IMR-90 (cell line): ENCODE measurements at regions not wholly inside any gene's neighbourhood (a gene's known extent, or its start where the extent isn't known, plus 50 kb on each side); places are given as distances from the start of the nearest gene placed in this dataset.

ENCODE experiments used
- ATAC-seq: fragments of 200-7000 bp; cut with Tn5 transposase; 2 replicates; pipeline ENCODE4 v1.9.1; 2020; ENCODE audit warnings: low read depth, mild to moderate bottlenecking, moderate library complexity
- BruUV-seq: library from RNA; stranded (reverse); fragments of 400-500 nt; replicated peaks from 2 replicates; lab custom pipeline; 2021; lab: Mats Ljungman, UMichigan
- CTCF ChIA-PET: fragments of 300-600 bp; formaldehyde crosslinking; extraction: SDS; loops from one replicate; lab custom pipeline; 2021; ENCODE audit warnings: antibody characterized with exemption; lab: Yijun Ruan, JAX
- POLR2A ChIA-PET: fragments of 300-600 bp; sonication (Branson Sonifier 250); formaldehyde crosslinking; loops from one replicate; lab custom pipeline; 2022; ENCODE audit warnings: antibody characterized with exemption; ENCODE audit not compliant: unreplicated experiment; lab: Charles Lee
- DNase-seq: peaks from one replicate; pipeline ENCODE4 v3.0.0; 2013
- H2AFZ ChIP-seq: replicated peaks from 2 replicates; pipeline ENCODE3; 2013; ENCODE audit warnings: low read length, mild to moderate bottlenecking; ENCODE audit not compliant: poor library complexity
- H2AK5ac ChIP-seq: 2 replicates; pipeline ENCODE4 v1.6.1; 2013; ENCODE audit warnings: low read depth, low read length, inconsistent platforms
- H2AK9ac ChIP-seq: replicated peaks from 2 replicates; pipeline ENCODE3; 2013; ENCODE audit warnings: mild to moderate bottlenecking, low read depth, low read length, moderate library complexity; ENCODE audit not compliant: poor library complexity
- H2BK120ac ChIP-seq: 2 replicates; pipeline ENCODE4 v1.6.1; 2013; ENCODE audit warnings: low read depth, low read length, inconsistent platforms
- H2BK15ac ChIP-seq: 3 replicates; pipeline ENCODE4 v1.6.1; 2013; ENCODE audit warnings: low read depth, low read length, inconsistent platforms
- H2BK20ac ChIP-seq: 2 replicates; pipeline ENCODE4 v1.6.1; 2013; ENCODE audit warnings: low read depth, mild to moderate bottlenecking, inconsistent platforms, low read length, moderate library complexity
- H2BK5ac ChIP-seq: 2 replicates; pipeline ENCODE4 v1.6.1; 2013; ENCODE audit warnings: mild to moderate bottlenecking, low read depth, low read length, inconsistent platforms; ENCODE audit not compliant: poor library complexity, severe bottlenecking
- H3K14ac ChIP-seq: replicated peaks from 2 replicates; pipeline ENCODE4 v1.6.1; 2013; ENCODE audit warnings: low read depth, low read length, inconsistent platforms
- H3K18ac ChIP-seq: 2 replicates; pipeline ENCODE4 v1.6.1; 2013; ENCODE audit warnings: low read depth, low read length, control low read depth
- H3K23ac ChIP-seq: 2 replicates; pipeline ENCODE4 v1.6.1; 2013; ENCODE audit warnings: low read depth, low read length, inconsistent platforms
- H3K27ac ChIP-seq: 2 replicates; pipeline ENCODE4 v1.5.1; 2013; ENCODE audit warnings: mild to moderate bottlenecking, control low read depth, low read length; ENCODE audit not compliant: insufficient read depth
- H3K27me3 ChIP-seq: 2 replicates; pipeline ENCODE4 v1.6.1; 2013; ENCODE audit warnings: low read length; ENCODE audit not compliant: control insufficient read depth, insufficient read depth
- H3K36me3 ChIP-seq: 2 replicates; pipeline ENCODE4 v1.6.1; 2013; ENCODE audit warnings: low read length, mixed read lengths; ENCODE audit not compliant: control insufficient read depth, insufficient read depth
- H3K4ac ChIP-seq: 2 replicates; pipeline ENCODE4 v1.6.1; 2013; ENCODE audit warnings: low read depth, low read length, inconsistent platforms
- H3K4me1 ChIP-seq: 2 replicates; pipeline ENCODE4 v1.6.1; 2013; ENCODE audit warnings: low read length, mixed read lengths; ENCODE audit not compliant: control insufficient read depth, insufficient read depth
- H3K4me2 ChIP-seq: 2 replicates; pipeline ENCODE4 v1.6.1; 2013; ENCODE audit warnings: low read depth, mild to moderate bottlenecking, control low read depth, low read length, moderate library complexity
- H3K4me3 ChIP-seq: 2 replicates; pipeline ENCODE4 v1.5.1; 2013; ENCODE audit warnings: low read depth, mild to moderate bottlenecking, control low read depth, low read length, moderate library complexity; ENCODE audit not compliant: insufficient read depth
- H3K56ac ChIP-seq: 2 replicates; pipeline ENCODE4 v1.6.1; 2013; ENCODE audit warnings: low read length, inconsistent platforms; ENCODE audit not compliant: insufficient read depth; ENCODE audit errors: extremely low read depth
- H3K79me1 ChIP-seq, 2 experiments: 2 replicates each; pipeline ENCODE4 v1.6.1; 2013; ENCODE audit warnings: low read length in 2 of 2, inconsistent platforms in 1 of 2, low read depth in 1 of 2
- H3K9ac ChIP-seq: 2 replicates; pipeline ENCODE4 v1.6.1; 2013; ENCODE audit warnings: low read depth, low read length, control low read depth
- H3K9me1 ChIP-seq: 2 replicates; pipeline ENCODE4 v1.6.1; 2013; ENCODE audit warnings: low read length, inconsistent platforms; ENCODE audit not compliant: insufficient read depth
- H3K9me3 ChIP-seq: 2 replicates; pipeline ENCODE4 v1.6.1; 2013; ENCODE audit warnings: low read length; ENCODE audit not compliant: control insufficient read depth, insufficient read depth
- H4K20me1 ChIP-seq: 2 replicates; pipeline ENCODE4 v1.6.1; 2013; ENCODE audit warnings: low read length, inconsistent platforms; ENCODE audit not compliant: insufficient read depth
- H4K5ac ChIP-seq: 2 replicates; pipeline ENCODE4 v1.6.1; 2013; ENCODE audit warnings: mild to moderate bottlenecking, low read depth, low read length, control low read depth
- H4K8ac ChIP-seq, 2 experiments: 2 replicates each; pipeline ENCODE4 v1.6.1; 2013; ENCODE audit warnings: low read depth in 2 of 2, low read length in 2 of 2, control low read depth in 1 of 2, inconsistent platforms in 1 of 2
- H4K91ac ChIP-seq: 2 replicates; pipeline ENCODE4 v1.6.1; 2013; ENCODE audit warnings: low read depth, low read length, inconsistent platforms; ENCODE audit not compliant: insufficient read depth
- CEBPB ChIP-seq: IDR thresholded peaks from 2 replicates; pipeline ENCODE4 v1.6.1; 2012; ENCODE audit warnings: low read depth, low read length, improper control_type of control experiment
- NFE2L2 ChIP-seq: fragments of 150-350 bp; IDR thresholded peaks from 2 replicates; pipeline ENCODE4 v1.6.1; 2016; ENCODE audit warnings: low read depth, mild to moderate bottlenecking, low read length
- POLR2A ChIP-seq: IDR thresholded peaks from 2 replicates; pipeline ENCODE4 v1.6.1; 2012; ENCODE audit warnings: mild to moderate bottlenecking, low read depth, low read length
- RCOR1 ChIP-seq: IDR thresholded peaks from 2 replicates; pipeline ENCODE4 v1.6.1; 2012; ENCODE audit warnings: mild to moderate bottlenecking, low read length, improper control_type of control experiment; ENCODE audit not compliant: insufficient replicate concordance
- WGBS, 2 experiments: methylation state at CpG; one replicate each; pipeline versions ENCODE4 v1.1.5 to v1.1.7; 2013; ENCODE audit warnings: missing lambda C conversion rate in 2 of 2; ENCODE audit not compliant: insufficient read length in 1 of 2; ENCODE audit errors: extremely low coverage in 2 of 2; 5-methylcytosine and 5-hydroxymethylcytosine counted together
- dilution Hi-C: fragments of 300-500 bp; cut with HindIII; formaldehyde crosslinking; loops from one replicate; pipeline ENCODE4 v1.14.3; 2018; ENCODE audit warnings: low sequenced_read_pairs; ENCODE audit not compliant: unreplicated experiment
- in situ Hi-C: fragments of 300-500 bp; cut with MboI; formaldehyde crosslinking; loops from 3 replicates; pipeline ENCODE4 v1.14.3; 2019; ENCODE audit warnings: low sequenced_read_pairs, inconsistent platforms, mixed read lengths
- intact Hi-C: fragments of 100-400 bp; cut with micrococcal nuclease; formaldehyde crosslinking; loops from 2 replicates; pipeline ENCODE4 v1.10.0; 2022
- TF ChIP-seq, protein P1 (sequence below): fragments of 150-350 bp; IDR thresholded peaks from 2 replicates; pipeline ENCODE4 v1.6.1; 2016; ENCODE audit warnings: low read depth, mild to moderate bottlenecking, low read length, moderate library complexity, borderline replicate concordance

DNA sequence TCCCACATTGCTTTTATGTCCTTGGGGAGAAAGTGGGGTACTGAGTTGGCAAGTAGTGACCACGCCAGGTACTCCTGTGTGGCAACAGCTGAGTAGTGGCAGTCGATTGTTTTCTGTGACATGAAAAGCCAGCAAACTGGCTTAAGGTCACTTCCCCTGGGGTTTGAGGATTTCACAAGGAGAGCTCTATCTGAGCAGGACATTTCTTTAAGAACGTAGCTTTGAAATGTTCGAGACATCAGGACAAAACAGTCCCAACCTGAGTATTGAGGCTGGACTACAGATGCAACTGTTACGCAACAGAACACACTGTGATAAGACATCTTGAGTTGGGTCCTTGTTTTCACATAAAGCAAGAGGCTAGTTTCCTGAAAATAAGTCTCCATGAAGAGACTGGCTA lies 146.7 kb upstream of the KLF14 start:
- H3K4ac ChIP-seq = peak overlapping the region; percentile 46; the same call in 1 of the 2 replicates
- H3K56ac ChIP-seq = no peak overlapping the region
- DNase-seq (peak; percentile 42), ATAC-seq (no peak)
- H4K5ac ChIP-seq = peak overlapping the region; percentile 68; the same call in 1 of the 2 replicates
- H3K9me1 ChIP-seq = peaks cover 31% of the 10 kb centered on the region
- no peak overlapping the region for H2AK5ac ChIP-seq
- H4K91ac ChIP-seq = no peak overlapping the region
- no TSS peak for BruUV-seq
- peaks cover 78% of the 10 kb centered on the region for H3K36me3 ChIP-seq
- H4K20me1 ChIP-seq = peaks cover 92% of the 10 kb centered on the region
- in situ Hi-C loops = no loop called here
- peaks cover 38% of the 10 kb centered on the region for H3K4me1 ChIP-seq
- H3K79me1 ChIP-seq = peaks cover 29 to 76% of the 10 kb centered on the region in 2 experiments
- WGBS, 2 experiments = no CpG with 5 or more reads among the region's 5 CpGs
- H3K14ac ChIP-seq = peak overlapping the region; percentile 53; the same call in 1 of the 2 replicates
- peak overlapping the region; percentile 59 for H2BK5ac ChIP-seq
- no peak overlapping the region for H2AK9ac ChIP-seq
- ChIA-PET POLR2A (no interaction called here), CTCF (no interaction called here)
- H2BK20ac ChIP-seq = no peak overlapping the region
- H3K27me3 ChIP-seq = no peaks in the 10 kb centered on the region
- H2BK15ac ChIP-seq = no peak overlapping the region
- intact Hi-C loops = no loop called here
- no peak overlapping the region for H2BK120ac ChIP-seq
- TF ChIP-seq, protein P1, sequence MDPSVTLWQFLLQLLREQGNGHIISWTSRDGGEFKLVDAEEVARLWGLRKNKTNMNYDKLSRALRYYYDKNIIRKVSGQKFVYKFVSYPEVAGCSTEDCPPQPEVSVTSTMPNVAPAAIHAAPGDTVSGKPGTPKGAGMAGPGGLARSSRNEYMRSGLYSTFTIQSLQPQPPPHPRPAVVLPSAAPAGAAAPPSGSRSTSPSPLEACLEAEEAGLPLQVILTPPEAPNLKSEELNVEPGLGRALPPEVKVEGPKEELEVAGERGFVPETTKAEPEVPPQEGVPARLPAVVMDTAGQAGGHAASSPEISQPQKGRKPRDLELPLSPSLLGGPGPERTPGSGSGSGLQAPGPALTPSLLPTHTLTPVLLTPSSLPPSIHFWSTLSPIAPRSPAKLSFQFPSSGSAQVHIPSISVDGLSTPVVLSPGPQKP = no peak
- peak; percentile 20; the same call in 1 of the 2 replicates for TF ChIP-seq POLR2A
- TF ChIP-seq NFE2L2 = no peak
- TF ChIP-seq CEBPB = peak; percentile 97
- TF ChIP-seq RCOR1 = no peak
- H3K4me2 ChIP-seq = no peak overlapping the region
- no peaks in the 10 kb centered on the region for H3K9me3 ChIP-seq
- no peak overlapping the region for H3K18ac ChIP-seq
- dilution Hi-C loops = no loop called here
- H4K8ac ChIP-seq = peak overlapping the region in 1 of 2 experiments; percentile 49; a peak in 1 of 4 replicates
- peak overlapping the region; percentile 13; the same call in 1 of the 2 replicates for H3K23ac ChIP-seq
- no peak overlapping the region for H3K9ac ChIP-seq
- no peak overlapping the region for H2AFZ ChIP-seq
- H3K27ac ChIP-seq = peak overlapping the region; percentile 9; the same call in 1 of the 2 replicates
- H3K4me3 ChIP-seq = no peak overlapping the region
